ENCODE measurements at regions not wholly inside any gene's neighbourhood (a gene's known extent, or its start where the extent isn't known, plus 50 kb on each side); places are given as distances from the start of the nearest gene placed in this dataset.

DNA sequence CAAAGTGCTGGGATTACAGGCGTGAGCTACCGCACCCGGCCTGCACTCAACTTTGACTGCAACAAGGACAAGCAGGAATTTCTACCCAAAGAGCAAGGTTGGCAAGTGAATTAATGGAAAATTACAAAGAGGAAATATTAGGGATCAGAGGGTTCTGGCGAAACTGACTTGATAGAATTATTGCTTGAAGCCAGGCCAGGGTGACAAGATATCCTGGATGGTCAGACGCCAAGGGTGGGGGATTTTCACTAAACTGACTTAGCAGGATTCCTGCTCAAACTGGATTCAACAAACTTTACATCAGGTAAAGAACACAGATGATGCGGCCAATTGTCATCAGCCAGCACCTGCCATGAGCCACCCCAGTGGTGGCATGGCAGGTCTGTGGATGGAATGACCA lies 603.6 kb upstream of the MGMT start:
- TF ChIP-seq, protein P1, sequence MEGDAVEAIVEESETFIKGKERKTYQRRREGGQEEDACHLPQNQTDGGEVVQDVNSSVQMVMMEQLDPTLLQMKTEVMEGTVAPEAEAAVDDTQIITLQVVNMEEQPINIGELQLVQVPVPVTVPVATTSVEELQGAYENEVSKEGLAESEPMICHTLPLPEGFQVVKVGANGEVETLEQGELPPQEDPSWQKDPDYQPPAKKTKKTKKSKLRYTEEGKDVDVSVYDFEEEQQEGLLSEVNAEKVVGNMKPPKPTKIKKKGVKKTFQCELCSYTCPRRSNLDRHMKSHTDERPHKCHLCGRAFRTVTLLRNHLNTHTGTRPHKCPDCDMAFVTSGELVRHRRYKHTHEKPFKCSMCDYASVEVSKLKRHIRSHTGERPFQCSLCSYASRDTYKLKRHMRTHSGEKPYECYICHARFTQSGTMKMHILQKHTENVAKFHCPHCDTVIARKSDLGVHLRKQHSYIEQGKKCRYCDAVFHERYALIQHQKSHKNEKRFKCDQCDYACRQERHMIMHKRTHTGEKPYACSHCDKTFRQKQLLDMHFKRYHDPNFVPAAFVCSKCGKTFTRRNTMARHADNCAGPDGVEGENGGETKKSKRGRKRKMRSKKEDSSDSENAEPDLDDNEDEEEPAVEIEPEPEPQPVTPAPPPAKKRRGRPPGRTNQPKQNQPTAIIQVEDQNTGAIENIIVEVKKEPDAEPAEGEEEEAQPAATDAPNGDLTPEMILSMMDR (IDR thresholded peaks at IDR 0.05) = no peak
- TF ChIP-seq RCOR1 (IDR thresholded peaks at IDR 0.05; ENCODE audit: low read length) (no peak), EZH2phosphoT487 (IDR thresholded peaks at IDR 0.05; ENCODE audit: borderline replicate concordance, low read depth) (no peak)
